CD4-positive, alpha-beta T cell (primary cell): ENCODE measurements at regions not wholly inside any gene's neighbourhood (a gene's known extent, or its start where the extent isn't known, plus 50 kb on each side); places are given as distances from the start of the nearest gene placed in this dataset.

Experiments used
- ATAC-seq: fragments of 200-7000 bp; cut with Tn5 transposase; one replicate; pipeline ENCODE4 v1.10.0; 2022; ENCODE audit warnings: mild to moderate bottlenecking; ENCODE audit not compliant: poor library complexity
- CTCF ChIA-PET: fragments of 350-600 bp; sonication (Branson Sonifier 250); formaldehyde crosslinking; loops from one replicate; lab custom pipeline; 2021; ENCODE audit warnings: antibody characterized with exemption, inconsistent platforms; lab: Charles Lee
- POLR2A ChIA-PET: fragments of 350-600 bp; sonication (Branson Sonifier 250); formaldehyde crosslinking; loops from one replicate; lab custom pipeline; 2021; ENCODE audit warnings: antibody characterized with exemption, inconsistent platforms; lab: Charles Lee
- DNase-seq, 14 experiments: peaks; one replicate each; pipeline ENCODE4 v3.0.0-alpha.2; 2013 to 2020; ENCODE audit warnings: mixed read lengths in 2 of 14
- H3K27ac ChIP-seq, 2 donors: one replicate each; pipeline versions ENCODE4 v1.5.1 to v1.7.0; 2013; ENCODE audit warnings: low read length in 2 of 2, low read depth in 1 of 2, mild to moderate bottlenecking in 1 of 2
- H3K27me3 ChIP-seq, 2 experiments: 1 replicate in 1 of 2; 2 replicates in 1 of 2; pipeline versions ENCODE4 v1.6.1 to v1.7.0; 2013; ENCODE audit warnings: low read length in 2 of 2, control low read depth in 1 of 2, mild to moderate bottlenecking in 1 of 2, moderate library complexity in 1 of 2; ENCODE audit not compliant: insufficient read depth in 2 of 2, control insufficient read depth in 1 of 2
- H3K36me3 ChIP-seq: one replicate; pipeline ENCODE4 v1.6.1; 2013; ENCODE audit warnings: low read length, control low read depth; ENCODE audit not compliant: insufficient read depth
- H3K4me1 ChIP-seq: one replicate; pipeline ENCODE4 v1.6.1; 2013; ENCODE audit warnings: low read length, control low read depth; ENCODE audit not compliant: insufficient read depth
- H3K4me3 ChIP-seq: one replicate; pipeline ENCODE4 v1.5.1; 2013; ENCODE audit warnings: mild to moderate bottlenecking, low read length, moderate library complexity
- H3K9me3 ChIP-seq, 2 experiments: 1 replicate in 1 of 2; 2 replicates in 1 of 2; pipeline versions ENCODE4 v1.6.1 to v1.7.0; 2013; ENCODE audit warnings: low read length in 2 of 2, mild to moderate bottlenecking in 2 of 2, control low read depth in 1 of 2, moderate library complexity in 1 of 2; ENCODE audit not compliant: control insufficient read depth in 1 of 2, insufficient read depth in 1 of 2
- H3K27ac Mint-ChIP-seq: one replicate; pipeline ENCODE4 v1.8.0; 2020; ENCODE audit warnings: mixed read lengths
- H3K27me3 Mint-ChIP-seq: one replicate; pipeline ENCODE4 v1.8.0; 2021; ENCODE audit warnings: mixed read lengths
- H3K36me3 Mint-ChIP-seq: one replicate; pipeline ENCODE4 v1.8.0; 2021; ENCODE audit warnings: low read depth, mixed read lengths
- H3K4me1 Mint-ChIP-seq: one replicate; pipeline ENCODE4 v1.8.0; 2021; ENCODE audit warnings: low read depth, mixed read lengths
- H3K4me3 Mint-ChIP-seq: one replicate; pipeline ENCODE4 v1.8.0; 2020; ENCODE audit warnings: mild to moderate bottlenecking, mixed read lengths
- H3K9me3 Mint-ChIP-seq: one replicate; pipeline ENCODE4 v1.8.0; 2020; ENCODE audit warnings: mixed read lengths
- CTCF ChIP-seq: fragments of 200-600 bp; IDR thresholded peaks from one replicate; pipeline ENCODE4 v1.8.0; 2022; ENCODE audit warnings: antibody characterized with exemption, mild to moderate bottlenecking
- intact Hi-C, 2 experiments: fragments of 100-400 bp; cut with DNase I in 1 of 2; cut with micrococcal nuclease in 1 of 2; formaldehyde crosslinking; loops; one replicate each; pipeline versions ENCODE4 v1.15.1 to v1.9.0; 2023 to 2025; cut with DNase I, micrococcal nuclease

GRCh38 chr3:107208100-107208499 lies 169.1 kb upstream of the CCDC54 start:
- intact Hi-C loops, result no loop called here
- no peak overlapping the region for H3K27ac ChIP-seq
- CTCF ChIA-PET, result no interaction called here
- H3K27me3 ChIP-seq, result peaks cover 0 to 4% of the 10 kb centered on the region in 2 experiments
- H3K9me3 ChIP-seq, result no peaks in the 10 kb centered on the region
- H3K4me3 Mint-ChIP-seq, result no peak overlapping the region
- TF ChIP-seq CTCF, result no peak
- H3K4me1 ChIP-seq, result no peaks in the 10 kb centered on the region
- H3K36me3 ChIP-seq, result no peaks in the 10 kb centered on the region
- no peaks in the 10 kb centered on the region for H3K4me1 Mint-ChIP-seq
- no peaks in the 10 kb centered on the region for H3K36me3 Mint-ChIP-seq
- DNase-seq (no peak), ATAC-seq (no peak)
- no peak overlapping the region for H3K4me3 ChIP-seq
- H3K27ac Mint-ChIP-seq, result no peak overlapping the region
- peaks cover 15% of the 10 kb centered on the region for H3K27me3 Mint-ChIP-seq
- no peaks in the 10 kb centered on the region for H3K9me3 Mint-ChIP-seq
- POLR2A ChIA-PET, result no interaction called here

GRCh38 chr3:107208796-107209195 lies 168.4 kb upstream of the CCDC54 start:
- H3K4me1 ChIP-seq, result no peaks in the 10 kb centered on the region
- ATAC-seq (no peak), DNase-seq (no peak)
- no peaks in the 10 kb centered on the region for H3K36me3 ChIP-seq
- H3K27me3 ChIP-seq, result no peaks in the 10 kb centered on the region
- Mint-ChIP-seq H3K27ac (no peak overlapping the region), H3K36me3 (no peaks in the 10 kb centered on the region), H3K9me3 (no peaks in the 10 kb centered on the region), H3K4me3 (no peak overlapping the region), H3K4me1 (no peaks in the 10 kb centered on the region), H3K27me3 (peaks cover 12% of the 10 kb centered on the region)
- ChIA-PET POLR2A (no interaction called here), CTCF (no interaction called here)
- TF ChIP-seq CTCF, result no peak
- H3K9me3 ChIP-seq, result no peaks in the 10 kb centered on the region
- H3K4me3 ChIP-seq, result no peak overlapping the region
- intact Hi-C loops, result no loop called here
- no peak overlapping the region for H3K27ac ChIP-seq

- H3K27me3 Mint-ChIP-seq, result peaks cover 12% of the 10 kb centered on the region
- CTCF ChIA-PET, result no interaction called here
These were observed 167.8 kb upstream of the CCDC54 start for GRCh38 chr3:107209302-107209990.

More at GRCh38 chr3:107209302-107209990, 167.8 kb upstream of the CCDC54 start:
- Histone ChIP-seq H3K9me3 (no peaks in the 10 kb centered on the region), H3K4me3 (no peak overlapping the region), H3K27me3 (no peaks in the 10 kb centered on the region), H3K4me1 (no peaks in the 10 kb centered on the region), H3K27ac (no peak overlapping the region), H3K36me3 (no peaks in the 10 kb centered on the region)
- intact Hi-C loops, result no loop called here
- Mint-ChIP-seq H3K9me3 (no peaks in the 10 kb centered on the region), H3K4me3 (no peak overlapping the region), H3K4me1 (no peaks in the 10 kb centered on the region), H3K27ac (no peak overlapping the region), H3K36me3 (no peaks in the 10 kb centered on the region)
- POLR2A ChIA-PET, result no interaction called here
- ATAC-seq, result no peak
- DNase-seq, result no peak
- TF ChIP-seq CTCF, result no peak
